ENCODE measurements at regions not wholly inside any gene's neighbourhood (a gene's known extent, or its start where the extent isn't known, plus 50 kb on each side); places are given as distances from the start of the nearest gene placed in this dataset.

DNA sequence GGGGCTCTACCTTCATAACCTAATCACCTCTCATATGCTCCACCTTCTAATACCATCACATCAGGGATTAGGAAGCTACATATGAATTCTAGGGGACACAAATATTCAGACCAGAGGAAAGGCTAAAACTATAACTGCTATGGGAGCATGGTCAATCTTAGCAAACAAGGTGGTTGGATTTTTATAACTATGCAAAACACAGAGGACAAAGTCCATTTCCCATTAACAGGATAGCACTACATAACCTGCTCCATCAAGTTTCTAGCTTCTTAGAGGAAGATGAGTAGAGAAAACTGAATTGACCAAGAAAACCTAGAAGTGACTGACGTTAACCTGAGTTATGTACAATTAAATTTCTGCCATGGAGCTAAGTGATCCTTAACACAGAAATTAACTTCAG, 398.6 kb downstream of the TBL1XR1 start:
- no peaks in the 10 kb centered on the region for H3K9me3 ChIP-seq
- TF ChIP-seq, protein P1, sequence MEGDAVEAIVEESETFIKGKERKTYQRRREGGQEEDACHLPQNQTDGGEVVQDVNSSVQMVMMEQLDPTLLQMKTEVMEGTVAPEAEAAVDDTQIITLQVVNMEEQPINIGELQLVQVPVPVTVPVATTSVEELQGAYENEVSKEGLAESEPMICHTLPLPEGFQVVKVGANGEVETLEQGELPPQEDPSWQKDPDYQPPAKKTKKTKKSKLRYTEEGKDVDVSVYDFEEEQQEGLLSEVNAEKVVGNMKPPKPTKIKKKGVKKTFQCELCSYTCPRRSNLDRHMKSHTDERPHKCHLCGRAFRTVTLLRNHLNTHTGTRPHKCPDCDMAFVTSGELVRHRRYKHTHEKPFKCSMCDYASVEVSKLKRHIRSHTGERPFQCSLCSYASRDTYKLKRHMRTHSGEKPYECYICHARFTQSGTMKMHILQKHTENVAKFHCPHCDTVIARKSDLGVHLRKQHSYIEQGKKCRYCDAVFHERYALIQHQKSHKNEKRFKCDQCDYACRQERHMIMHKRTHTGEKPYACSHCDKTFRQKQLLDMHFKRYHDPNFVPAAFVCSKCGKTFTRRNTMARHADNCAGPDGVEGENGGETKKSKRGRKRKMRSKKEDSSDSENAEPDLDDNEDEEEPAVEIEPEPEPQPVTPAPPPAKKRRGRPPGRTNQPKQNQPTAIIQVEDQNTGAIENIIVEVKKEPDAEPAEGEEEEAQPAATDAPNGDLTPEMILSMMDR (IDR thresholded peaks at IDR 0.05), result no peak
- peaks cover 12% of the 10 kb centered on the region for H3K4me1 ChIP-seq (ENCODE audit: low read depth)
- intact Hi-C loops (cut with DNase I, micrococcal nuclease), result no loop called here
- no peak for DNase-seq
- peak; percentile 96 for ATAC-seq
- no peak overlapping the region for H3K4me3 ChIP-seq
- no peaks in the 10 kb centered on the region for H3K36me3 ChIP-seq (ENCODE audit: low read depth)

DNA sequence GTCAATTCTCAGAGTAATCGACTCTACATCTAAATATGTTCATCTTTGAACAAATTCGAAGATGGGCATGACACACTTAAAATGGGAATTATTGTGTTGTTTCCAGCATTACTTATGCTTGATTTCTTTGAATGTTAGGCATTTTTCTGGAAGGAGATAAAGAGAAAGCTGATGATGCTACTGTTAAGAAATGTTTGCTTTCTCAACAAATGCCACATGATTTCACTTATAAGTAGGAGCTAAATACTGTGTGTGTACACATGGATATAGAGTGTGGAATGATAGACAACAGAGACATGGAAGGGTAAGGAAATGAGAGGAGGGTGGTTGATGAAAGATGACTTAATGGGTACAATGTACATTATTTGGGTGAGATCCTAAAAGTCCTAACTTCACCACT, 400.9 kb downstream of the TBL1XR1 start:
- Histone ChIP-seq H3K36me3 (ENCODE audit: low read depth) (no peaks in the 10 kb centered on the region), H3K4me3 (no peak overlapping the region), H3K4me1 (ENCODE audit: low read depth) (peaks cover 12% of the 10 kb centered on the region), H3K9me3 (no peaks in the 10 kb centered on the region)
- TF ChIP-seq, protein P1 (IDR thresholded peaks at IDR 0.05), result no peak
- ATAC-seq (no peak), DNase-seq (no peak)
- intact Hi-C loops (cut with DNase I, micrococcal nuclease), result no loop called here

DNA sequence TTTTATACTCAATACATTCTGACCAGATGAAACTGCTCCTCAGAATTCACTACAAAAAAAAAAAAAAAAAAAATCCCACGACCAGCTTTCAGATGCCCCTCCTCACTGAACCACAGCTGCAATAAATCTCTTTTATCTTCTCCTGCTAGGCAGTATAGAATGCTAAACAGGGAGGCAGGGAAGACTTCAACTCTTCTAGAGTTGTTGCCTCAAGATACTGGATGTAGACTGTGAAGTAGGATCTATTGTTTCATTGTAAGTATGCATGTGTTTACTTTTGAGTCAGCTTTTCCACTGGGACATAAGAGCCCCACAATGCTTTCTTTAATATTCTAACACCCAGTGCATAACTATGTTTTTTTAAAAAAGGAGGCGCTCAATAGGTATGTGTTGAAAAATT, 401.4 kb downstream of the TBL1XR1 start:
- Histone ChIP-seq H3K4me1 (ENCODE audit: low read depth) (peaks cover 12% of the 10 kb centered on the region), H3K9me3 (no peaks in the 10 kb centered on the region), H3K4me3 (no peak overlapping the region), H3K36me3 (ENCODE audit: low read depth) (no peaks in the 10 kb centered on the region)
- intact Hi-C loops (cut with DNase I, micrococcal nuclease), result no loop called here
- DNase-seq (no peak), ATAC-seq (no peak)
- TF ChIP-seq, protein P1 (IDR thresholded peaks at IDR 0.05), result no peak

DNA sequence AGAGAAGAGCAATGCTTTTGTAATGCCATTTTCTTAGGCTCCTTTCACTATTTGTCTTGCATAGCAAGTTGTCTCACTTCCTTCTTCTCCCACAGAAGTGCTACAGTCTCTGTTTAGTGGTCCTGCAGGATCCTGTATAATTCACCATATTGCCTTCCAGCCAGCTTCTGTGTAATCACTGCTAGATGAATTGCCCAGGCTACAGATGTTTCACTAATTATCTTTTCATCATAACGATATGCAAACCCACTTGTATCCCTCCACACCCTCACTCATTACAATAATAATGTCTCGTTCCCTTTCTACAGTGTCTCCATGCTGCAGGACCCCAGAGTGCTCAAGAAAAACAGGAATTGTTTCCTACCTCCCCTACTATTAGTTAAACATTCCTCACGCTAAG, 402.9 kb downstream of the TBL1XR1 start:
- Histone ChIP-seq H3K9me3 (no peaks in the 10 kb centered on the region), H3K4me1 (ENCODE audit: low read depth) (peaks cover 4% of the 10 kb centered on the region), H3K36me3 (ENCODE audit: low read depth) (no peaks in the 10 kb centered on the region), H3K4me3 (no peak overlapping the region)
- intact Hi-C loops (cut with DNase I, micrococcal nuclease), result no loop called here
- DNase-seq (no peak), ATAC-seq (no peak)
- TF ChIP-seq, protein P1 (IDR thresholded peaks at IDR 0.05), result no peak

DNA sequence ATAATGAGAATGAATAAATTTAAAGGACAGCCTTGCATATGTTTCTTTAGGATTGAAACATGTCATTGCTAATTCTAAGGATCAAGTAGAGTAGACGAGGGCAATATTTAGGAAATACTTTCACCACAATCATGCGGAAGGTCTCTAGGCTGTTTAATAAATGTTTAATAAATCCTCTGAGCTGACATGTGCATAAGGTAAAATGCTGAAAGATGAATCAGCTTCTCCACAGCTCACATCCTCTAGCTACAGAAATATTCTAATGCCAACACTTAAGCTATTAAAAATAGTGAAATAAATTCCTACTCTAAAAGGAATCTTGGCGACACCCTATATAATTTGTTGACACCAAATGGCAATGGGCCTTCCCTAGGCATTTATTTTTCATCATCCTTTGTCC, 407.3 kb downstream of the TBL1XR1 start:
- DNase-seq (no peak), ATAC-seq (no peak)
- Histone ChIP-seq H3K4me3 (no peak overlapping the region), H3K9me3 (no peaks in the 10 kb centered on the region), H3K4me1 (ENCODE audit: low read depth) (no peaks in the 10 kb centered on the region), H3K36me3 (ENCODE audit: low read depth) (no peaks in the 10 kb centered on the region)
- intact Hi-C loops (cut with DNase I, micrococcal nuclease), result no loop called here
- TF ChIP-seq, protein P1 (IDR thresholded peaks at IDR 0.05), result no peak

DNA sequence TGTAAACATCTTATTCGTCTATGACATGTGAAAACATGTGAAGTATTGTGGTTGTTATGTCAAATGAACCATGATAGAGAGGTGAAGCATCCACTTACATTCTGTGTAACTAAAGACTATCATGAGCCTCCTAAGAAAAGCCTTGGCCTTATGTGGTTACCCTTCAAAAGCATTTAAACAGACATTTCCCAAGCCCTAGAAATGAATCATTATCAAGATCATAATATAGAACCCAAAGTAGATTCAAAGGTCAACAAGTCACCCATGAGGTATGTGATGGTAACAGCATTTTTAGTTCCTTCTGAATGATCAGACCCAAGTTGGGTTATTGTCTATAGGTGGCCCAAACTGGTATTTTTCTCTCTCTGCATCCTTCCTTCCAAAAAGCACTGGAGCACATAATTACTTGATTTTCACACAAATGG, 408.0 kb downstream of the TBL1XR1 start:
- Histone ChIP-seq H3K36me3 (ENCODE audit: low read depth) (no peaks in the 10 kb centered on the region), H3K9me3 (no peaks in the 10 kb centered on the region), H3K4me1 (ENCODE audit: low read depth) (no peaks in the 10 kb centered on the region), H3K4me3 (no peak overlapping the region)
- no peak for DNase-seq
- ATAC-seq, result no peak
- intact Hi-C loops (cut with DNase I, micrococcal nuclease), result no loop called here
- TF ChIP-seq, protein P1 (IDR thresholded peaks at IDR 0.05), result no peak

Data from mucosa of descending colon (tissue), 3 donors.